ENCODE measurements at regions not wholly inside any gene's neighbourhood (a gene's known extent, or its start where the extent isn't known, plus 50 kb on each side); places are given as distances from the start of the nearest gene placed in this dataset.

- no peaks in the 10 kb centered on the region for H3K9me3 Mint-ChIP-seq
- H3K79me2 ChIP-seq (ENCODE audit: insufficient read depth, low read length), result no peaks in the 10 kb centered on the region
- WGBS (ENCODE audit: extremely low coverage, insufficient read length, low lambda C conversion rate), result no CpG with 5 or more reads among the region's 3 CpGs
Measured at GRCh38 chr2:221241072-221241471, 331.0 kb downstream of the EPHA4 start.

More at GRCh38 chr2:221241072-221241471, 331.0 kb downstream of the EPHA4 start:
- H4K91ac ChIP-seq (ENCODE audit: insufficient read length, low read depth, low read length), result no peak overlapping the region
- no peak overlapping the region for H3K18ac ChIP-seq (ENCODE audit: insufficient read length, low read depth, low read length)
- no peak overlapping the region for H2BK12ac ChIP-seq (ENCODE audit: insufficient read length, low read depth, low read length)
- no peaks in the 10 kb centered on the region for H4K20me1 ChIP-seq (ENCODE audit: control insufficient read depth, insufficient read depth, insufficient read length)
- no peak overlapping the region for H2BK20ac ChIP-seq (ENCODE audit: low read depth, low read length, poor library complexity, severe bottlenecking)
- Mint-ChIP-seq H3K27ac (no peak overlapping the region), H3K27me3 (ENCODE audit: low read depth) (no peaks in the 10 kb centered on the region), H3K4me3 (no peak overlapping the region), H3K4me1 (peaks cover 5 to 6% of the 10 kb centered on the region in 2 experiments), H3K36me3 (ENCODE audit: insufficient read depth in 1 of 3, low read depth in 3 of 3) (no peaks in the 10 kb centered on the region)
- H3K23me2 ChIP-seq (ENCODE audit: insufficient read length, low read depth, low read length, poor library complexity, severe bottlenecking), result no peaks in the 10 kb centered on the region
- no peaks in the 10 kb centered on the region; the same call in 1 of the 2 replicates for H3K4me1 ChIP-seq (ENCODE audit: insufficient read depth, low read length)
- H3K4ac ChIP-seq (ENCODE audit: low read depth, low read length), result no peak overlapping the region
- no peak overlapping the region for H2BK120ac ChIP-seq (ENCODE audit: low read depth, low read length, poor library complexity, severe bottlenecking)
- H3K14ac ChIP-seq (ENCODE audit: insufficient read depth, low read length), result no peak overlapping the region
- DNase-seq, result no peak
- no peak overlapping the region for H3K27ac ChIP-seq (ENCODE audit: insufficient read length, low read depth, low read length)
- no peak overlapping the region for H3K56ac ChIP-seq (ENCODE audit: insufficient read length, low read depth, low read length)
- no peak overlapping the region for H4K8ac ChIP-seq (replicated peaks; ENCODE audit: insufficient read length, low read depth, low read length)
- H3T11ph ChIP-seq (ENCODE audit: low read length), result no peak overlapping the region
- no peaks in the 10 kb centered on the region for H3K27me3 ChIP-seq (ENCODE audit: insufficient read depth, low read length)
- no peak overlapping the region for H2BK5ac ChIP-seq (ENCODE audit: insufficient read length, low read length)
- no peak overlapping the region for H4K5ac ChIP-seq (ENCODE audit: insufficient read length, low read depth, low read length)
- TF ChIP-seq CTCF (conservative IDR thresholded peaks at IDR 0.05), result no peak
- no peak overlapping the region for H3K4me2 ChIP-seq (ENCODE audit: insufficient read depth, insufficient read length, low read length)
- no peak overlapping the region for H2AK5ac ChIP-seq (ENCODE audit: insufficient read length, low read length)
- no peak overlapping the region for H3K9ac ChIP-seq (ENCODE audit: extremely low read depth, insufficient read length, low read length)
- H2BK15ac ChIP-seq (ENCODE audit: low read depth, low read length), result no peak overlapping the region
- H3K9me3 ChIP-seq (ENCODE audit: control insufficient read depth, low read depth, low read length), result no peaks in the 10 kb centered on the region
- no peaks in the 10 kb centered on the region for H3K79me1 ChIP-seq (ENCODE audit: insufficient read depth, low read depth, low read length, poor library complexity, severe bottlenecking)
- H3K23ac ChIP-seq (ENCODE audit: insufficient read length, low read depth, low read length), result no peak overlapping the region
- no peak overlapping the region for H2AFZ ChIP-seq (ENCODE audit: low read length)
